ENCODE measurements at regions not wholly inside any gene's neighbourhood (a gene's known extent, or its start where the extent isn't known, plus 50 kb on each side); places are given as distances from the start of the nearest gene placed in this dataset.

DNA sequence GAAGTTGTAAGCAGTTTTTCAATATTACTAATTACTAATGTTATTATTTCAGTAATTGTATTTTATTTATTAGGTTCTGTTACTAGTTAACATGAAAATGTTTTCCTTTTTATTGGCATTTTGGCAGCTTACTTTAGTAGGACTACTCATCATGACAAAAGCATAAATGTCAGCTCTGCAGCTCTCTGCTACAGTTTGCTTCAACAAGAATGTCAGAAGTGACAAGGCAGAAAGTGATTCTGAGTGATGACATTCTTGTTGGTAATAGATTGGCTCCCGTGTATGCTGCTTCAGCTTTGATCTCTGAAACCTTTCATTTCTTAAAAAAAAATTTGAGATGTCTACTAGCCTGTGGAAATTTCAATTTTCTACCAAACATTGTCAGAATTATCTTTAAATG is 1193.9 kb downstream of the FSTL5 start:
- no peak overlapping the region for H3K4me3 ChIP-seq (ENCODE audit: low read length)
- TF ChIP-seq, protein P1, sequence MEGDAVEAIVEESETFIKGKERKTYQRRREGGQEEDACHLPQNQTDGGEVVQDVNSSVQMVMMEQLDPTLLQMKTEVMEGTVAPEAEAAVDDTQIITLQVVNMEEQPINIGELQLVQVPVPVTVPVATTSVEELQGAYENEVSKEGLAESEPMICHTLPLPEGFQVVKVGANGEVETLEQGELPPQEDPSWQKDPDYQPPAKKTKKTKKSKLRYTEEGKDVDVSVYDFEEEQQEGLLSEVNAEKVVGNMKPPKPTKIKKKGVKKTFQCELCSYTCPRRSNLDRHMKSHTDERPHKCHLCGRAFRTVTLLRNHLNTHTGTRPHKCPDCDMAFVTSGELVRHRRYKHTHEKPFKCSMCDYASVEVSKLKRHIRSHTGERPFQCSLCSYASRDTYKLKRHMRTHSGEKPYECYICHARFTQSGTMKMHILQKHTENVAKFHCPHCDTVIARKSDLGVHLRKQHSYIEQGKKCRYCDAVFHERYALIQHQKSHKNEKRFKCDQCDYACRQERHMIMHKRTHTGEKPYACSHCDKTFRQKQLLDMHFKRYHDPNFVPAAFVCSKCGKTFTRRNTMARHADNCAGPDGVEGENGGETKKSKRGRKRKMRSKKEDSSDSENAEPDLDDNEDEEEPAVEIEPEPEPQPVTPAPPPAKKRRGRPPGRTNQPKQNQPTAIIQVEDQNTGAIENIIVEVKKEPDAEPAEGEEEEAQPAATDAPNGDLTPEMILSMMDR (IDR thresholded peaks at IDR 0.05; ENCODE audit: insufficient read depth, low read depth, low read length, missing control alignments), result no peak
- no peak for DNase-seq (ENCODE audit: low read depth)

DNA sequence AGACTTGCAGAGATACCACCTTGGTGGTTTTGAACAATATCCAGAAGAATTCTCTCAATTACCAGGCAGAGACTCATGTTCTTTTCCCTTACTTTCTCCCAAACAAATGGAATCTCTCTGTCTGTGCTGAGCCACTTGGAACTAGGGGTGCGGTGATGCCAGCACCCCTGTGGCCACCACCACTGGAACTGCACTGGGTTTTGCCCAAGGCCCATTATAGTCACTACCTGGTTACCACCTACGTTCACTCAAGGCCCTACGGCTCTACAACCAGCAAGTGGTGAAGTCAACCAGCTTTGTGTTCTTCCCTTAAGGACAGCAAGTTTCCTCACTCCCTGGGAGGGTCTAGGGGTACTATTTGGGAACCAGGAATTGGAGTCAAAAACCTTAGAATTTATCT is 1183.7 kb downstream of the FSTL5 start:
- DNase-seq (ENCODE audit: low read depth), result no peak
- H3K4me3 ChIP-seq (ENCODE audit: low read length), result no peak overlapping the region
- TF ChIP-seq, protein P1 (IDR thresholded peaks at IDR 0.05; ENCODE audit: insufficient read depth, low read depth, low read length, missing control alignments), result no peak

DNA sequence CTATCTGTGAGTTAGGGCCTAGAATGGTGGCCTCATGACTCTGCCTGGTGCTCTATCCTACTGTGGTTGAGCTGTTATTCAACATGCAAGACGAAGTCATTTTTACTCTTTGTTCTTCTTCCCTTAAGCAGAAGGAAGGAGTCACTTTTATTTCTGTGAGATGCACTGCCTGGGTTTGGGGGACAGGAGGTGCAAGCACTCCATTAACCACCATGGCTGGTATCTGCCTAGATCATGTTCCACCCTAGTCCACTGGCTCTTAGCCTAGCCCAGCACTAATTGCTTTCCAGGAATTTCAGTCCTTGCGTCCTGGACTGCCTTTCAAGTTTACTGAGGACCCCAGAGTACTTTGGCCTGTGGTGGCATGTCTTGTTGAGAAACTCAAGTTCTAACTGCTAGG is 1182.7 kb downstream of the FSTL5 start:
- no peak for DNase-seq (ENCODE audit: low read depth)
- TF ChIP-seq, protein P1 (IDR thresholded peaks at IDR 0.05; ENCODE audit: insufficient read depth, low read depth, low read length, missing control alignments), result no peak
- no peak overlapping the region for H3K4me3 ChIP-seq (ENCODE audit: low read length)

DNA sequence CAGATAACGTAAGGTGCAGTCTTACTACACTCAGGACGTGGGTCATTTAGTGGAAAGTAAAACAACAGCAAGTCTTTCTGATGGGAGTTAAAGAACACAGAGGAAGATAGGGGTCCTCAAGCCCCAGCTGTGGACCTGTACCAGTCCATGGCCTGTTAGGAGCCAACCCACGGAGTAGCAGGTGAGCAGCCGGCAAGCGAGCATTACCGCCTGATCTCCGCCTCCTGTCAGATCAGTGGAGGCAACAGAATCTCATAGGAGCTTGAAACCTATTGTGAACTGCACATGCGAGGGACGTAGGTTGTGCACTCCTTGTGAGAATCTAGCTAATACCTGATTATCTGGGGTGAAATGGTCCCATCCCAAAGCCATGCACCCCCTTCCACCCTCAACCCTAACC is 1180.8 kb downstream of the FSTL5 start:
- DNase-seq (ENCODE audit: low read depth), result no peak
- H3K4me3 ChIP-seq (ENCODE audit: low read length), result no peak overlapping the region

DNA sequence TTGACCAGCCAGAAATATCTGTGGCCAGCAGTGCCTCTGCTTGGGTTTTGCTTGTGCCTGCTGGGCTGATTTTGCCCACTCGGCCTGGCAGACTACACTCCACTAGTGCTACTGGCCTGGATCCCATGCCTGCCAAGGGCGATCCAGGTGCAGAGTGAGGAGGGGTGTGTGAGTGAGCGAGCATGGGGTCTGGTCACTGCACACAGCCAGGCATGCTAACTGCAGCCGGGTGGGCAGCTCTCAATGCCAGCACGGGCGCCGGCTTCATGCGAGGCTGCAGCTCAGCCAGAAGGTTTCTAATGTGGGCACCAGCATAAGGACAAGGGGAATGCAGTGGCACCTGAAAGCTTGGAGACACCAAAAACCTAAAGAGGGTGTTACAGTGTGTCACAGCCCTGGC is 1161.4 kb downstream of the FSTL5 start:
- TF ChIP-seq, protein P1 (IDR thresholded peaks at IDR 0.05; ENCODE audit: insufficient read depth, low read depth, low read length, missing control alignments), result no peak
- DNase-seq (ENCODE audit: low read depth), result no peak
- no peak overlapping the region for H3K4me3 ChIP-seq (ENCODE audit: low read length)

More for the DNA sequence above, 1180.8 kb downstream of the FSTL5 start:
- TF ChIP-seq, protein P1 (IDR thresholded peaks at IDR 0.05; ENCODE audit: insufficient read depth, low read depth, low read length, missing control alignments), result no peak

DNA sequence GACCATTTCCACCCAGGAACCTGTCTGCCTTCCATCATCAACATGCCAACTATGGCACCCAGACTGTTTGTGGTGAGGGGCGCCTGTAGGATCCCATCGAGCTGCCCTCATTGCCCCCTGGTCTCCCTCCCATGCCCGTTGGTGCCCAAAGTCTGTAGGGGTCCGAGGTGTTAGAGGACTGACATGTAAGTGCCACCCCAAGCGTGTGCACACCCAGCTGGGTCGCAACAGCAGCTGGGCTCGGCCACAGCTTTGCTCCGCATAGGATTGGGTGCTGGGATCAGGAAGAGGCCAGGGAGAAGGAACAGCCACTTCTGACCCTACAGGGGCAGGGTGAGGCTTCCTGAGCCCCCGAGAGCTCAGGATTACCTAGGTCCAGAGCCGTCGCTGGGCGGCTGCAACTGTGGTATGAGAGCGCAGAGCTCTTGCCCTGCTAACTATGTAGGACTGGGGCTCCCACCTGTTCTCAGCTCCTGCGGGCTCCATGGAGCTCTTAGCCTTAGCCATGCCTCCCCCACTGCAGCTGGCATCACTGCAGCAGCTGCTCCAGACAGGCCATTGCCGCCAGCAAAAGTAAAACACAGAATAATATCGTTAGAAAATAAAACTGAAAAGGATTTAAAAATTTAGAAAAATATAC is 1160.3 kb downstream of the FSTL5 start:
- TF ChIP-seq, protein P1 (IDR thresholded peaks at IDR 0.05; ENCODE audit: insufficient read depth, low read depth, low read length, missing control alignments), result no peak
- H3K4me3 ChIP-seq (ENCODE audit: low read length), result no peak overlapping the region
- no peak for DNase-seq (ENCODE audit: low read depth)

DNA sequence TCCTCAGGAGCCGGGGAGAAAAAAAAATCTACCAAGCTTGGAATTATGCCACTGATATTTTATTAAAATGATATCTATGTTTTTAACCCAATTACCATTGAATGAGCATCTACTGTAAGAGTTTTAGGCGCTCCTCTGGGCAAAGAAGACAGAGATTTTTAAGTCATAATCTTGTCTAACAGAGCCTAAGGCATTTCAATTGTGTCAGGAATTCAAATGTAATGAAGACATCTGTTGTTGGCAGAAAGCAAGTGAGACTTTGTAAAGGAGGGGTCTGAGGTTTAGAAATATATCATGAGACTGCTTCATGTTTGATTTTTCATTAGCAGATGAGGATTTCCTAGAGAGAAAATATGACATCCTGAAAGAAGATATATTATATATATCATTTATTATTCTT is 1158.1 kb downstream of the FSTL5 start:
- TF ChIP-seq, protein P1 (IDR thresholded peaks at IDR 0.05; ENCODE audit: insufficient read depth, low read depth, low read length, missing control alignments), result no peak
- DNase-seq (ENCODE audit: low read depth), result no peak
- H3K4me3 ChIP-seq (ENCODE audit: low read length), result no peak overlapping the region
